ENCODE measurements at regions not wholly inside any gene's neighbourhood (a gene's known extent, or its start where the extent isn't known, plus 50 kb on each side); places are given as distances from the start of the nearest gene placed in this dataset.

DNA sequence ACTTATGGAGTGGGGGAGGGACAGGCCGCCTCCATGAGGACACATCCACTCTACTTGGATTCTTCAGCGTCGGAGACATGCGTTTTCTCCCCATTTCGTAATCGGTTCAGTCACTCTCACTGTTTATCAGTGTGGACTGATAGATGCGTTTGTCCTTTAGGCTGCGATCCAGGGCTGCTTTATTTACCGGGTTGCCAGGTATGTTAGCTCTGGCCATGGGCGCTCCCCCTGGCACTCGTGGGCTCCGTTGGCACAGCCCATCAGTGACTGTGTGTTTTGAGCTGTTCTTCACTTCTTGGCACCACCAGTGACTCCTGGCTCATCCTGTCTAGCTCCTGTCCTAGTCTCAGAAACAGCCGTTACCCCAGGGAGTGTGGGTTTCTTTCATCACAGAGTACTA is 1203.3 kb downstream of the BRD1 start:
- TF ChIP-seq, protein P1, sequence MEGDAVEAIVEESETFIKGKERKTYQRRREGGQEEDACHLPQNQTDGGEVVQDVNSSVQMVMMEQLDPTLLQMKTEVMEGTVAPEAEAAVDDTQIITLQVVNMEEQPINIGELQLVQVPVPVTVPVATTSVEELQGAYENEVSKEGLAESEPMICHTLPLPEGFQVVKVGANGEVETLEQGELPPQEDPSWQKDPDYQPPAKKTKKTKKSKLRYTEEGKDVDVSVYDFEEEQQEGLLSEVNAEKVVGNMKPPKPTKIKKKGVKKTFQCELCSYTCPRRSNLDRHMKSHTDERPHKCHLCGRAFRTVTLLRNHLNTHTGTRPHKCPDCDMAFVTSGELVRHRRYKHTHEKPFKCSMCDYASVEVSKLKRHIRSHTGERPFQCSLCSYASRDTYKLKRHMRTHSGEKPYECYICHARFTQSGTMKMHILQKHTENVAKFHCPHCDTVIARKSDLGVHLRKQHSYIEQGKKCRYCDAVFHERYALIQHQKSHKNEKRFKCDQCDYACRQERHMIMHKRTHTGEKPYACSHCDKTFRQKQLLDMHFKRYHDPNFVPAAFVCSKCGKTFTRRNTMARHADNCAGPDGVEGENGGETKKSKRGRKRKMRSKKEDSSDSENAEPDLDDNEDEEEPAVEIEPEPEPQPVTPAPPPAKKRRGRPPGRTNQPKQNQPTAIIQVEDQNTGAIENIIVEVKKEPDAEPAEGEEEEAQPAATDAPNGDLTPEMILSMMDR (conservative IDR thresholded peaks at IDR 0.05; ENCODE audit: low read length): no peak
- TF ChIP-seq EZH2phosphoT487 (IDR thresholded peaks at IDR 0.05; ENCODE audit: borderline replicate concordance): no peak
